SH-SY5Y (cell line): ENCODE measurements at regions not wholly inside any gene's neighbourhood (a gene's known extent, or its start where the extent isn't known, plus 50 kb on each side); places are given as distances from the start of the nearest gene placed in this dataset.

ENCODE experiments used
- GATA2 ChIP-seq: IDR thresholded peaks from 2 replicates; pipeline ENCODE4 v1.6.1; 2011; ENCODE audit warnings: mild to moderate bottlenecking, low read depth, low read length
- GATA3 ChIP-seq: IDR thresholded peaks from 2 replicates; pipeline ENCODE4 v1.6.1; 2011; ENCODE audit warnings: low read depth, mild to moderate bottlenecking, low read length, moderate library complexity

DNA sequence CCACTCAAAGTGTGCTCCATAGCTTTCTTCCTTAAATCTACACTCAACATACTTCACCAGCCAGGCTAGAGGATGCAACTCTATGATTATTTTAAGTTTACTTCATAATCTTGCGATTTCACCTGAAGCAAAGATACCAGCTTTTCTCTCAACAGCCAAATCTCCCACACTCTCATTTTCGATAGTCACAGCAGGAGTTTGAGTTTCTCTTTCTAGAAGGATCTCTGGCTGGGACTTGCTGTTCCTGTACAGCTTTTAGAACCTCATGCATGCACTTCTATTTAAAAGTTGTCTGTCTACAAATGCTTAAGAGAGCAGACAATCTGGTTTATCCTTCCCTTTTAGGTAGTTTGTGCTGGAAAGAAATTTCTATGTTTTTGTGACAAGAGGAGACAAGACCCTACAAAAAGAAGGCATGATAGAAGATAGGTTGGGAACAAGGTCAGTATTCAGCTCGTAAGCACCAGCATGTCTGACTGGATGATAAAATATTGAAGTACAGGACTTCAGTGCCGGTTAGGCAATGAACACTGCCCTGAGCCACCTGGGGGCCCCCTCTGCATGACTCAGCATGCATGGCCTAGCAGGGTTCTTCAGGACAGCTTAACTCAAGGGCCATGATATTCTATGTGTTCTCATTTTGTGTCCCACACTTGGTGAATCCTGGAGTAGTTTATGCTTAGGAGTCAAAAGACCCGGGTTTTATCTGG, 65.6 kb downstream of the ATXN3L start:
- no peak for TF ChIP-seq GATA3
- TF ChIP-seq GATA2: no peak
